H1 (cell line): ENCODE measurements at regions not wholly inside any gene's neighbourhood (a gene's known extent, or its start where the extent isn't known, plus 50 kb on each side); places are given as distances from the start of the nearest gene placed in this dataset.

ENCODE experiments used
- CEBPB ChIP-seq: IDR thresholded peaks from 2 replicates; pipeline ENCODE4 v1.6.1; 2012; ENCODE audit warnings: low read depth, low read length
- CREB1 ChIP-seq: IDR thresholded peaks from 2 replicates; pipeline ENCODE4 v1.6.1; 2012; ENCODE audit warnings: inconsistent platforms
- EP300 ChIP-seq, 2 experiments: IDR thresholded peaks; 1 replicate in 1 of 2; 2 replicates in 1 of 2; pipeline ENCODE4 v1.6.1; 2011 to 2012; ENCODE audit warnings: low read depth in 2 of 2, low read length in 2 of 2, mild to moderate bottlenecking in 2 of 2, borderline replicate concordance in 1 of 2, inconsistent platforms in 1 of 2, moderate library complexity in 1 of 2
- EZH2 ChIP-seq: fragments of 200-600 bp; sonication (generic); IDR thresholded peaks from 2 replicates; pipeline ENCODE4 v1.7.1; 2012; ENCODE audit warnings: low read depth, mild to moderate bottlenecking, moderate library complexity, low read length, inconsistent platforms; ENCODE audit not compliant: severe bottlenecking
- POLR2A ChIP-seq, 2 experiments: IDR thresholded peaks; 1 replicate in 1 of 2; 2 replicates in 1 of 2; pipeline ENCODE4 v1.6.1; 2011; ENCODE audit warnings: low read depth in 2 of 2, low read length in 2 of 2, mild to moderate bottlenecking in 2 of 2; ENCODE audit errors: control extremely low read depth in 1 of 2
- TF ChIP-seq, protein P1 (sequence below): IDR thresholded peaks from 2 replicates; pipeline ENCODE4 v1.6.1; 2012; ENCODE audit warnings: inconsistent platforms
- TF ChIP-seq, protein P2 (sequence below), 3 experiments: IDR thresholded peaks; 1 replicate in 2 of 3; 2 replicates in 1 of 3; pipeline versions ENCODE4 v1.5.1 to v1.6.1; 2011; ENCODE audit warnings: low read length in 3 of 3, mild to moderate bottlenecking in 3 of 3, inconsistent platforms in 2 of 3, low read depth in 1 of 3, moderate library complexity in 1 of 3; ENCODE audit not compliant: insufficient read depth in 1 of 3; ENCODE audit errors: control extremely low read depth in 1 of 3

DNA sequence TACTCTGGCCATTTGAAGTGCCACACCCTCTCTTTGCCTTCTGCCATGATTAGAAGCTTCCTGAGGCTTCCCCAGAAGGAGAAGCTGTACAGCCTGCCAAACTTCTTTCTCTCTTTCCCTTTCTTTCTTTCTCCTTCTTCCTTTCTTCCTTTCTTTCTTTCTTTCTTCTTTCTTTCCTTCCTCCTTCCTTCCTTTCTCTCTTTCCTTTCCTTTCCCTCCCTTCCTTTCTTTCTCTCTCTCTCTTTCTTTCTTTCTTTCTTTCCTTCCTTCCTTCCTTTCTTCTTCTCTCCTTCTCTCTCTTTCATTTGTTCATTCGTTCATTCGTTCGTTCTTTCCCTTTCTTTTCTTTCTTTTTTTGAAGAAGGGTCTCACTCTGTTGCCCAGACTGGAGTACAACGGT, 931.0 kb downstream of the TTLL7 start:
- TF ChIP-seq CREB1: no peak
- TF ChIP-seq EZH2: no peak
- TF ChIP-seq, protein P1, sequence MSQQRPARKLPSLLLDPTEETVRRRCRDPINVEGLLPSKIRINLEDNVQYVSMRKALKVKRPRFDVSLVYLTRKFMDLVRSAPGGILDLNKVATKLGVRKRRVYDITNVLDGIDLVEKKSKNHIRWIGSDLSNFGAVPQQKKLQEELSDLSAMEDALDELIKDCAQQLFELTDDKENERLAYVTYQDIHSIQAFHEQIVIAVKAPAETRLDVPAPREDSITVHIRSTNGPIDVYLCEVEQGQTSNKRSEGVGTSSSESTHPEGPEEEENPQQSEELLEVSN: no peak
- TF ChIP-seq, protein P2, sequence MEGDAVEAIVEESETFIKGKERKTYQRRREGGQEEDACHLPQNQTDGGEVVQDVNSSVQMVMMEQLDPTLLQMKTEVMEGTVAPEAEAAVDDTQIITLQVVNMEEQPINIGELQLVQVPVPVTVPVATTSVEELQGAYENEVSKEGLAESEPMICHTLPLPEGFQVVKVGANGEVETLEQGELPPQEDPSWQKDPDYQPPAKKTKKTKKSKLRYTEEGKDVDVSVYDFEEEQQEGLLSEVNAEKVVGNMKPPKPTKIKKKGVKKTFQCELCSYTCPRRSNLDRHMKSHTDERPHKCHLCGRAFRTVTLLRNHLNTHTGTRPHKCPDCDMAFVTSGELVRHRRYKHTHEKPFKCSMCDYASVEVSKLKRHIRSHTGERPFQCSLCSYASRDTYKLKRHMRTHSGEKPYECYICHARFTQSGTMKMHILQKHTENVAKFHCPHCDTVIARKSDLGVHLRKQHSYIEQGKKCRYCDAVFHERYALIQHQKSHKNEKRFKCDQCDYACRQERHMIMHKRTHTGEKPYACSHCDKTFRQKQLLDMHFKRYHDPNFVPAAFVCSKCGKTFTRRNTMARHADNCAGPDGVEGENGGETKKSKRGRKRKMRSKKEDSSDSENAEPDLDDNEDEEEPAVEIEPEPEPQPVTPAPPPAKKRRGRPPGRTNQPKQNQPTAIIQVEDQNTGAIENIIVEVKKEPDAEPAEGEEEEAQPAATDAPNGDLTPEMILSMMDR (IDR thresholded peaks at IDR 0.05; ENCODE audit: control extremely low read depth in 1 of 3, insufficient read depth in 1 of 3, low read depth in 1 of 3, low read length in 3 of 3): no peak
- no peak for TF ChIP-seq CEBPB
- TF ChIP-seq POLR2A (IDR thresholded peaks at IDR 0.05; ENCODE audit: control extremely low read depth in 1 of 2, low read depth in 2 of 2, low read length in 2 of 2): no peak
- TF ChIP-seq EP300 (IDR thresholded peaks at IDR 0.05; ENCODE audit: borderline replicate concordance in 1 of 2, low read depth in 2 of 2, low read length in 2 of 2): no peak
